ENCODE measurements at regions not wholly inside any gene's neighbourhood (a gene's known extent, or its start where the extent isn't known, plus 50 kb on each side); places are given as distances from the start of the nearest gene placed in this dataset.

DNA sequence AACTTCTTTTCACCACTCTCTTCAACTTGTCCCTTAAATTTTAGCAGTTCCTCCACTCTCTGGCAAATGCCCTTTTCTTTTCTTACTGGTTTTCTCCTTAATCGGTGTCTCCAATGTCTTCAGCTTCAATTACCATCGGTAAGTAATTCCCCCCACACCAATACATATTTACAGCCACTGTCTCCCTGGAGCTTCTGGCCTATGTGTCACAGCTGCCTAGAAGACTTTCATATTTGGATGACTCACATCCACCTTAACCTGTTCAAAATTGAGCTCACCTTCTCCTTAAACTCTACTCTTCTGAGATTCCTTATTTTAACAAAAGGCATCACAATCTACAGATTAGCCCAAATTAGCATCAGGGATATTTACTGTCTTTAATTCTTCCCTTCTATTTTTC lies 380.4 kb downstream of the POM121L12 start:
- WGBS, 5 donors, result 80 to 100% (median 95%) methylated on average over 2 of the region's 2 CpGs
- no peak for TF ChIP-seq POLR2A (IDR thresholded peaks at IDR 0.05)
- no peak for TF ChIP-seq EP300 (IDR thresholded peaks at IDR 0.05)
- TF ChIP-seq, protein P1, sequence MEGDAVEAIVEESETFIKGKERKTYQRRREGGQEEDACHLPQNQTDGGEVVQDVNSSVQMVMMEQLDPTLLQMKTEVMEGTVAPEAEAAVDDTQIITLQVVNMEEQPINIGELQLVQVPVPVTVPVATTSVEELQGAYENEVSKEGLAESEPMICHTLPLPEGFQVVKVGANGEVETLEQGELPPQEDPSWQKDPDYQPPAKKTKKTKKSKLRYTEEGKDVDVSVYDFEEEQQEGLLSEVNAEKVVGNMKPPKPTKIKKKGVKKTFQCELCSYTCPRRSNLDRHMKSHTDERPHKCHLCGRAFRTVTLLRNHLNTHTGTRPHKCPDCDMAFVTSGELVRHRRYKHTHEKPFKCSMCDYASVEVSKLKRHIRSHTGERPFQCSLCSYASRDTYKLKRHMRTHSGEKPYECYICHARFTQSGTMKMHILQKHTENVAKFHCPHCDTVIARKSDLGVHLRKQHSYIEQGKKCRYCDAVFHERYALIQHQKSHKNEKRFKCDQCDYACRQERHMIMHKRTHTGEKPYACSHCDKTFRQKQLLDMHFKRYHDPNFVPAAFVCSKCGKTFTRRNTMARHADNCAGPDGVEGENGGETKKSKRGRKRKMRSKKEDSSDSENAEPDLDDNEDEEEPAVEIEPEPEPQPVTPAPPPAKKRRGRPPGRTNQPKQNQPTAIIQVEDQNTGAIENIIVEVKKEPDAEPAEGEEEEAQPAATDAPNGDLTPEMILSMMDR (IDR thresholded peaks at IDR 0.05), result no peak
- no peak for TF ChIP-seq POLR2AphosphoS5 (IDR thresholded peaks at IDR 0.05)
- intact Hi-C loops (cut with DNase I; ENCODE audit: low total_unique reads), result no loop called here

DNA sequence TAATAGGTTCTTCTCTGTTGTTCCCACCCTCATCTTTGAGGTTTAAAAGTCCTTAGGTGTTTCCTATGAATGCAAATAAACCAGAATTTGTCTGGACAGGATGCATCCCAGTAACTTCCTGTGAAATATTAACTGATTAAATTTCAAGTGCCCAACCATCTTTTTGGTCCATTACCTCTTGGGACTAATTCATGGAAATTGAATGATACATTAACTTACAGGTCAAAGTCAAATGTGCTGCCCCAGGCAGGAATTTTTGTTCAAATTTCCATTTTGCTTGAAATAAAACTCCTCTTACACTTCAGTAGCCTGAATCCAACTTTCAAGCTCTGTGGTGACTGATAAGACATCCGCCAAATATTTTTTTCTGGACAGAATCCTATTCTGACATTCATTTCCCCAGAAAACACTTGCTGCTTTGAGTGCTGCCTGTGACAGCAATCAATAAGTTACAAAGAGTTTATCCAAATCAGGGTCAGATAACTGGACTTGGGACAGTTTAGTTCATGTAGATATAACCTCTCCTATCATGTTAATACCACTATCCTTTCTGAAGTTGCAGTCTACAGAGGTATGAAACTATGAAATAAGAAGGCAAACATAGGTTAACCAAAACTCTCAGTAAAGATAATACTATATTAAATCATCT lies 383.5 kb downstream of the POM121L12 start:
- H3K4me1 ChIP-seq, result no peaks in the 10 kb centered on the region
- DNase-seq, result no peak
- H3K4me3 ChIP-seq, result no peak overlapping the region
- peaks cover 0 to 30% (median 6%) of the 10 kb centered on the region in 4 donors for H3K9me3 ChIP-seq
- 33 to 87% (median 56%) methylated on average over 1 of the region's 1 CpG for WGBS, 5 donors
- no peaks in the 10 kb centered on the region for H3K27me3 ChIP-seq
- H3K36me3 ChIP-seq, result no peaks in the 10 kb centered on the region
- intact Hi-C loops (cut with DNase I; ENCODE audit: low total_unique reads), result no loop called here
- no peak overlapping the region for H3K27ac ChIP-seq
- TF ChIP-seq, protein P1 (IDR thresholded peaks at IDR 0.05), result no peak
- TF ChIP-seq EP300 (IDR thresholded peaks at IDR 0.05), result no peak
- TF ChIP-seq POLR2AphosphoS5 (IDR thresholded peaks at IDR 0.05), result no peak
- TF ChIP-seq POLR2A (IDR thresholded peaks at IDR 0.05), result no peak

More for the DNA sequence above, 380.4 kb downstream of the POM121L12 start:
- no peaks in the 10 kb centered on the region for H3K27me3 ChIP-seq
- H3K36me3 ChIP-seq, result no peaks in the 10 kb centered on the region
- no peak for DNase-seq
- no peak overlapping the region for H3K27ac ChIP-seq
- no peaks in the 10 kb centered on the region for H3K4me1 ChIP-seq
- no peak overlapping the region for H3K4me3 ChIP-seq
- peaks cover 0 to 21% (median 6%) of the 10 kb centered on the region in 4 donors for H3K9me3 ChIP-seq

DNA sequence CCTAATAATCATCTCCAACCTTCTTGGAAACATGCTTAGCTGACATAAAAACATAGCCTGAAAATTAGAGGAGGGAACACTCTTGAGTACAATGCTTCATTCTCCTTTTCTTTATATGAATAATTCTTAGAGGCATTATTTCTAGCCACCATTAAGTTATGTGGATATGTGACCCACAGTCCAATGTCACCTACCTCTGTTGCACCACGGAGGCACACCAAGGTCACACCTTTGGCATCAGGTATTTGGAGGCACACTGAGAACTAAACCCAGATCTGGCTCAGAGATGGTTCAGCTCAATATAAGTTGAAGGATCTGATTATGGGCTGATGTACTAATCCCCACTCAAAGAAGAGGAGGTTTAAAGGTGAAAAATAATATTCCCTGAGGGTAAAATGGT lies 385.1 kb downstream of the POM121L12 start:
- intact Hi-C loops (cut with DNase I; ENCODE audit: low total_unique reads), result no loop called here

DNA sequence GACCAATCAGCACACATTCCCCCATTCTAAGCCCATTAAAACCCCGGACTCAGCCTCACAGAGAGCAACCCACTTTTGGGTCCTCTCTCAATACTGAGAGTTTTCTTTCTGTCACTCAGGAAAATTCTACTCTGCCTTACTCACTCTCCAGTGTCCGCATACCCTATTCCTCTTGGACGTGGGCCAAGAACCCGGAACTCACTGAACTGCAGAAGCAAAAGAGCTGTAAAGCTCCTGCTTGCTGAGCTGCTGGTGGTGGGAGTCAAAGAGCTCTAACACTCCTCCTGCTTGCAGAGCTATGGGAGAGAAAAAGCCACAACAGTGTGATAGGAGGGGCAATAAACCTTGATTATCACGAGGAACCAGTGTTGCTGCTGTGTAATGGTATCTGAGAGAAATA lies 386.9 kb downstream of the POM121L12 start:
- H3K9me3 ChIP-seq, result peaks cover 0 to 21% (median 5%) of the 10 kb centered on the region in 4 donors
- H3K4me1 ChIP-seq, result no peaks in the 10 kb centered on the region
- peak in 1 of 2 donors; percentile 7 for DNase-seq
- intact Hi-C loops (cut with DNase I; ENCODE audit: low total_unique reads), result no loop called here
- no peaks in the 10 kb centered on the region for H3K36me3 ChIP-seq
- no peak for TF ChIP-seq POLR2A (IDR thresholded peaks at IDR 0.05)
- TF ChIP-seq, protein P1 (IDR thresholded peaks at IDR 0.05), result no peak
- TF ChIP-seq POLR2AphosphoS5 (IDR thresholded peaks at IDR 0.05), result no peak
- TF ChIP-seq EP300 (IDR thresholded peaks at IDR 0.05), result no peak
- 51 to 65% (median 54%) methylated on average over 5 of the region's 5 CpGs for WGBS, 5 donors
- no peak overlapping the region for H3K27ac ChIP-seq
- no peak overlapping the region for H3K4me3 ChIP-seq
- no peaks in the 10 kb centered on the region for H3K27me3 ChIP-seq

More for the DNA sequence above, 385.1 kb downstream of the POM121L12 start:
- Histone ChIP-seq H3K4me1 (no peaks in the 10 kb centered on the region), H3K4me3 (no peak overlapping the region), H3K36me3 (no peaks in the 10 kb centered on the region), H3K9me3 (peaks cover 0 to 22% (median 6%) of the 10 kb centered on the region in 4 donors), H3K27ac (no peak overlapping the region), H3K27me3 (no peaks in the 10 kb centered on the region)
- DNase-seq, result no peak
- no peak for TF ChIP-seq POLR2AphosphoS5 (IDR thresholded peaks at IDR 0.05)
- TF ChIP-seq POLR2A (IDR thresholded peaks at IDR 0.05), result no peak
- TF ChIP-seq, protein P1 (IDR thresholded peaks at IDR 0.05), result no peak
- no peak for TF ChIP-seq EP300 (IDR thresholded peaks at IDR 0.05)
- 48 to 63% (median 58%) methylated on average over 1 of the region's 1 CpG for WGBS, 5 donors

Data from stomach (tissue), 8 donors.